Adrenal gland (tissue), 9 donors: ENCODE measurements at regions not wholly inside any gene's neighbourhood (a gene's known extent, or its start where the extent isn't known, plus 50 kb on each side); places are given as distances from the start of the nearest gene placed in this dataset.

Experiments used
- DNase-seq, 7 donors: peaks; one replicate each; pipeline ENCODE4 v3.0.0-alpha.2; 2019 to 2020
- H3K27ac ChIP-seq, 5 donors: fragments of 200-600 bp; sonication (generic) in 4 of 5; 1 replicate in 3 of 5; 2 replicates in 2 of 5; pipeline versions ENCODE4 v1.5.1 to v1.8.0; 2016 to 2020; ENCODE audit warnings: mild to moderate bottlenecking in 1 of 5
- H3K27me3 ChIP-seq: fragments of 200-600 bp; 2 replicates; pipeline ENCODE4 v1.8.0; 2021
- H3K36me3 ChIP-seq, 2 donors: fragments of 200-600 bp; replicated peaks in 1 of 2; 1 replicate in 1 of 2; 2 replicates in 1 of 2; pipeline versions ENCODE4 v1.5.1 to v1.8.0; 2018 to 2022
- H3K4me1 ChIP-seq, 2 donors: fragments of 200-600 bp; replicated peaks in 1 of 2; 1 replicate in 1 of 2; 2 replicates in 1 of 2; pipeline versions ENCODE4 v1.5.1 to v1.8.0; 2018 to 2021
- H3K4me3 ChIP-seq, 4 donors: fragments of 200-600 bp; sonication (generic) in 3 of 4; one replicate each; pipeline ENCODE4 v1.5.1; 2016 to 2018
- H3K9me3 ChIP-seq, 3 donors: fragments of 200-600 bp; sonication (generic) in 1 of 3; replicated peaks in 1 of 3; 1 replicate in 2 of 3; 2 replicates in 1 of 3; pipeline versions ENCODE4 v1.5.1 to v1.8.0; 2016 to 2021
- POLR2A ChIP-seq, 2 donors: fragments of 450-650 bp; IDR thresholded peaks; one replicate each; pipeline ENCODE4 v1.6.1; 2017; ENCODE audit warnings: antibody characterized with exemption in 2 of 2, mild to moderate bottlenecking in 2 of 2, moderate library complexity in 1 of 2
- WGBS, 4 donors: extraction: QIAGEN DNeasy Blood & Tissue Kit in 2 of 4; methylation state at CpG; one replicate each; pipeline versions ENCODE4 v1.1.5 to v1.1.7; 2013 to 2017; 5-methylcytosine and 5-hydroxymethylcytosine counted together
- intact Hi-C, 2 donors: fragments of 100-400 bp; cut with DNase I; formaldehyde crosslinking; loops; one replicate each; pipeline versions ENCODE4 v1.14.1 to v1.15.0; 2022 to 2023
- TF ChIP-seq, protein P1 (sequence below), 6 experiments: fragments of 450-650 bp in 4 of 6; fragments of 200-600 bp in 2 of 6; sonication (generic) in 1 of 6; IDR thresholded peaks; 1 replicate in 5 of 6; 2 replicates in 1 of 6; pipeline versions ENCODE4 v1.5.1 to v1.8.0; 2016 to 2021; ENCODE audit warnings: antibody characterized with exemption in 6 of 6, mild to moderate bottlenecking in 2 of 6, moderate library complexity in 1 of 6
- donor health status: healthy with polysubstance abuse.
- donor health status: Bipolar disorder and iron deficiency.
- donor health status: DM: yes; HTN: yes; CAD: no.
- donor health status: DM: no; HTN: no; CAD: no.
- donor health status: DM: no; HTN: no; CAD: no.

DNA sequence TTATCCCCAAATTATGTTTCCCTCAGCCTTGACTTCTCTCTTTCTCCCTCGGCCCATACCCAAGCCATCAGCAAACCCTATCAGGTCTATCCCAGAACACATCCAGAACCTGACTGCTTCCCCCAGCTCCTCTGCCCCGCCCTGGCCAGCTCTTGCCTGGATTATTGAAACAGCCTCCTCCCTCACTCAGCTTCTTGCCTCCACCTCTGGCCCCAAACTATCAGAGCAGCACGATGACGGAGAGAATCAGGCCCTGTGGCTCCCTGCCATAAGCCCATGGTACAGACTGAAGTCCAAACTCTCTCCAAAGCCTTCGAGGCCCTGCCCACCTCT is 105.3 kb upstream of the LINGO1 start:
- no peak overlapping the region for H3K4me3 ChIP-seq
- H3K4me1 ChIP-seq, result no peaks in the 10 kb centered on the region
- 79 to 90% (median 84%) methylated on average over 5 of the region's 5 CpGs for WGBS, 4 donors
- intact Hi-C loops, result no loop called here
- TF ChIP-seq, protein P1, sequence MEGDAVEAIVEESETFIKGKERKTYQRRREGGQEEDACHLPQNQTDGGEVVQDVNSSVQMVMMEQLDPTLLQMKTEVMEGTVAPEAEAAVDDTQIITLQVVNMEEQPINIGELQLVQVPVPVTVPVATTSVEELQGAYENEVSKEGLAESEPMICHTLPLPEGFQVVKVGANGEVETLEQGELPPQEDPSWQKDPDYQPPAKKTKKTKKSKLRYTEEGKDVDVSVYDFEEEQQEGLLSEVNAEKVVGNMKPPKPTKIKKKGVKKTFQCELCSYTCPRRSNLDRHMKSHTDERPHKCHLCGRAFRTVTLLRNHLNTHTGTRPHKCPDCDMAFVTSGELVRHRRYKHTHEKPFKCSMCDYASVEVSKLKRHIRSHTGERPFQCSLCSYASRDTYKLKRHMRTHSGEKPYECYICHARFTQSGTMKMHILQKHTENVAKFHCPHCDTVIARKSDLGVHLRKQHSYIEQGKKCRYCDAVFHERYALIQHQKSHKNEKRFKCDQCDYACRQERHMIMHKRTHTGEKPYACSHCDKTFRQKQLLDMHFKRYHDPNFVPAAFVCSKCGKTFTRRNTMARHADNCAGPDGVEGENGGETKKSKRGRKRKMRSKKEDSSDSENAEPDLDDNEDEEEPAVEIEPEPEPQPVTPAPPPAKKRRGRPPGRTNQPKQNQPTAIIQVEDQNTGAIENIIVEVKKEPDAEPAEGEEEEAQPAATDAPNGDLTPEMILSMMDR (IDR thresholded peaks at IDR 0.05), result no peak
- no peak for TF ChIP-seq POLR2A (IDR thresholded peaks at IDR 0.05)
- H3K27ac ChIP-seq, result no peak overlapping the region
- H3K36me3 ChIP-seq, result no peaks in the 10 kb centered on the region
- H3K9me3 ChIP-seq, result no peaks in the 10 kb centered on the region
- no peaks in the 10 kb centered on the region for H3K27me3 ChIP-seq
- DNase-seq, result no peak

DNA sequence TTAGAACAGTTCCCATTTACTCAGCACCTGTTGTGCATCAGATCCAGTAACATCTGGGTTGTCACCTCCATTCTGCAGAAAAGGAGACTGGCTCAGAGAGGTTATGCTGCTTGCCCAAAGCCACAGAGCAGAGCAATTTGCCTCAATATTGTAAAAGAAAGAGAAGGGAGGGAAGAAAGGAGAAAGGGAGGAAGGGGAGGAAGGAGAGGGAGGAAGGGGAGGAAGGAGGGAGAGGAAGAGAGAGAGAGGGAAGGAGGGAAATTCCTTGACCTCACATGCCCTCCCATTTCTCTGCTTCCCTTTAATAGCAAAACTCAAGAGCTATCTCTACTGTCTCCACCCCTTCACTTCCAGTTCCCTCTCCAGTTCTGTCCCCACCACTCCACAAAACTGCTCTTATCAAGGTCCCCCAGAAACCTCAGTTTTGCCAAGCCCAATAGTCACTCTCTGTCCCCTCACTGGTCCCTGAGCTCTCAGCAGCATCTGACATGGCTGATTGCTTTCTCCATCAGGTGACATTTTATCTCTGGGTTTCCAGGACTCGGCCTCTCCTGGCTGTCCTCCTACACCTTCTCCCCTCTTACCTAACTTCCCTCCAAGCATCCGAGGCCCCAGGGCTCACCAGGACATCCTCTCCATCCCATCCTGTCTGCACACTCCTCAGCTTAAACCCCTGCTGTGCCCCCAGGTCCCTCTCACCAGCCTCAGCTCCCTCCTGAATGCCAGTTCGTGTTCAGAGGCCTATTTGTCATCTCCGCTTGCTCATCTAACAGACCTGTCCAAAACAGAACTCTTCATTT is 104.7 kb upstream of the LINGO1 start:
- Histone ChIP-seq H3K27ac (no peak overlapping the region), H3K4me1 (no peaks in the 10 kb centered on the region), H3K27me3 (no peaks in the 10 kb centered on the region), H3K36me3 (no peaks in the 10 kb centered on the region), H3K9me3 (no peaks in the 10 kb centered on the region), H3K4me3 (no peak overlapping the region)
- TF ChIP-seq, protein P1 (IDR thresholded peaks at IDR 0.05), result no peak
- TF ChIP-seq POLR2A (IDR thresholded peaks at IDR 0.05), result no peak
- DNase-seq, result no peak
- intact Hi-C loops, result no loop called here
- 50 to 65% (median 55%) methylated on average over 4 of the region's 4 CpGs for WGBS, 4 donors

DNA sequence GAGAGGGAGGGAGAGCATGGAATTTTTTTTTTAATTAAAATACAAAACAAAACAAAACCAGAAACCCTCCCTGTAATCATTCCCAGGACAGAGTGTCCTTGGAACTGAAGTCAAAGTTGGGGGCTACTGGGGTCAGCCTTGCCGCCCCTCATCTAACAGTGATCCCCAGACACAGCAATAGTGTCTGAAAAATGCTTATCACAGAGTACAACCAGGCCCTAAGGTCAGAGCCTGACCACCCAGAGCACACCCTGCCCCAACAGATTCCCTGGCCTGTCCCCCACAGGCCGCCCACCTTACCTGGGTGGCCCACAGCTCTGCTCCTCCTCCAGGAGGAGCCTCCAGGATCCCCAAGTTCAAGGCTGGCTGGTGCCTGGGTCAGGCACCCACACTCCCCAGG is 101.6 kb upstream of the LINGO1 start:
- no peaks in the 10 kb centered on the region for H3K4me1 ChIP-seq
- TF ChIP-seq, protein P1 (IDR thresholded peaks at IDR 0.05), result no peak
- TF ChIP-seq POLR2A (IDR thresholded peaks at IDR 0.05), result no peak
- 64 to 88% (median 85%) methylated on average over 1 to 2 of the region's 2 CpGs for WGBS, 4 donors
- no peaks in the 10 kb centered on the region for H3K36me3 ChIP-seq
- H3K4me3 ChIP-seq, result no peak overlapping the region
- no peaks in the 10 kb centered on the region for H3K27me3 ChIP-seq
- no peak for DNase-seq
- no peaks in the 10 kb centered on the region for H3K9me3 ChIP-seq
- intact Hi-C loops, result no loop called here
- no peak overlapping the region for H3K27ac ChIP-seq

DNA sequence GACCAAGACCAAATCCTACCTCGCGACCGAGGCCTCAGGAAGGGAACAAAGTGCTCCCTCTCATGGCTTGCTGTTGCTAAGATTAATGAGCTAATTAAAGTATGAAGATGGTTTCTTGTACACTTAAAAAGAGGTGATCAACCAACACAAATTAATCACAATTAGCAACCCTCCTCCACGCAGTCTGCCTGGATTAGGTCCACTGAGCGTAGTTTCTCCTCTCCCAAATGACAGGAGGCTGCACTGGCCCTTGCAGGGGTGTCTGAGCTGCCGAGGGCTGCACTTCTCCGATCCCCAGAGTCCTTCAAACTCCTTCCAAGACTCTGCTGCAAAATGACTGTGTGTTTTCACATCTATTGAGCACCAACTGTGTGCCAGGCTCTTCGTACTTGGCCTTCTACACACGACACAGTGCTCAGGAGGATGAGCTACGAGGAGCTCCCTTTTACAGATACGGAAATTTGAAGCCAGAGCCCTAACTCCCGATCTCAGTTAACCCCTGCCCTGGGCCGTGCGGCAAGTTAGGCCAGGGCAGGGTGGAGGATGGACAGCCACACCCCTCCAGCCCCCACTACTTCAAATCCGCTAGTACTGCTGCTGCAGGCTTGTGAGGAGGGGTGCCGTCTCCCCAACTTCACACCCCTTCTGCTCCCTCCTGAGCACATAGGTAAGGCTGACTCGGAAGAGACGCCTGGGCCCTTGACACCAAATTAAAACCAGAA is 101.0 kb upstream of the LINGO1 start:
- intact Hi-C loops, result no loop called here
- Histone ChIP-seq H3K9me3 (no peaks in the 10 kb centered on the region), H3K27me3 (no peaks in the 10 kb centered on the region), H3K27ac (no peak overlapping the region), H3K4me1 (no peaks in the 10 kb centered on the region), H3K36me3 (no peaks in the 10 kb centered on the region), H3K4me3 (no peak overlapping the region)
- DNase-seq, result no peak
- no peak for TF ChIP-seq POLR2A (IDR thresholded peaks at IDR 0.05)
- TF ChIP-seq, protein P1 (IDR thresholded peaks at IDR 0.05), result no peak
- WGBS, 4 donors, result 73 to 81% (median 80%) methylated on average over 18 of the region's 18 CpGs
